HCT116 (cell line): ENCODE measurements at regions not wholly inside any gene's neighbourhood (a gene's known extent, or its start where the extent isn't known, plus 50 kb on each side); places are given as distances from the start of the nearest gene placed in this dataset.

Source experiments
- POLR2AphosphoS5 ChIP-seq: IDR thresholded peaks from 2 replicates; pipeline ENCODE4 v1.6.1; 2011; ENCODE audit warnings: mild to moderate bottlenecking, low read depth, low read length, moderate library complexity
- TF ChIP-seq, protein P1 (sequence below), 3 experiments: fragments of 200-600 bp in 1 of 3; sonication (generic) in 1 of 3; IDR thresholded peaks in 2 of 3; conservative IDR thresholded peaks in 1 of 3; 2 replicates each; pipeline ENCODE4 v1.5.1; 2012 to 2017; ENCODE audit warnings: low read depth in 2 of 3, low read length in 2 of 3, antibody characterized with exemption in 1 of 3, borderline replicate concordance in 1 of 3, control low read depth in 1 of 3, mild to moderate bottlenecking in 1 of 3, mixed read lengths in 1 of 3, mixed run types in 1 of 3, moderate library complexity in 1 of 3; ENCODE audit not compliant: insufficient read depth in 1 of 3

- TF ChIP-seq POLR2AphosphoS5, result no peak
- TF ChIP-seq, protein P1, sequence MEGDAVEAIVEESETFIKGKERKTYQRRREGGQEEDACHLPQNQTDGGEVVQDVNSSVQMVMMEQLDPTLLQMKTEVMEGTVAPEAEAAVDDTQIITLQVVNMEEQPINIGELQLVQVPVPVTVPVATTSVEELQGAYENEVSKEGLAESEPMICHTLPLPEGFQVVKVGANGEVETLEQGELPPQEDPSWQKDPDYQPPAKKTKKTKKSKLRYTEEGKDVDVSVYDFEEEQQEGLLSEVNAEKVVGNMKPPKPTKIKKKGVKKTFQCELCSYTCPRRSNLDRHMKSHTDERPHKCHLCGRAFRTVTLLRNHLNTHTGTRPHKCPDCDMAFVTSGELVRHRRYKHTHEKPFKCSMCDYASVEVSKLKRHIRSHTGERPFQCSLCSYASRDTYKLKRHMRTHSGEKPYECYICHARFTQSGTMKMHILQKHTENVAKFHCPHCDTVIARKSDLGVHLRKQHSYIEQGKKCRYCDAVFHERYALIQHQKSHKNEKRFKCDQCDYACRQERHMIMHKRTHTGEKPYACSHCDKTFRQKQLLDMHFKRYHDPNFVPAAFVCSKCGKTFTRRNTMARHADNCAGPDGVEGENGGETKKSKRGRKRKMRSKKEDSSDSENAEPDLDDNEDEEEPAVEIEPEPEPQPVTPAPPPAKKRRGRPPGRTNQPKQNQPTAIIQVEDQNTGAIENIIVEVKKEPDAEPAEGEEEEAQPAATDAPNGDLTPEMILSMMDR (IDR thresholded peaks at IDR 0.05 in 2 of 3, conservative IDR thresholded peaks at IDR 0.05 in 1 of 3; ENCODE audit: borderline replicate concordance in 1 of 3, insufficient read depth in 1 of 3, low read depth in 2 of 3, low read length in 2 of 3), result no peak
These were observed 170.3 kb upstream of the MITF start for GRCh38 chr3:69568951-69569350.
